ENCODE measurements at regions not wholly inside any gene's neighbourhood (a gene's known extent, or its start where the extent isn't known, plus 50 kb on each side); places are given as distances from the start of the nearest gene placed in this dataset.

DNA sequence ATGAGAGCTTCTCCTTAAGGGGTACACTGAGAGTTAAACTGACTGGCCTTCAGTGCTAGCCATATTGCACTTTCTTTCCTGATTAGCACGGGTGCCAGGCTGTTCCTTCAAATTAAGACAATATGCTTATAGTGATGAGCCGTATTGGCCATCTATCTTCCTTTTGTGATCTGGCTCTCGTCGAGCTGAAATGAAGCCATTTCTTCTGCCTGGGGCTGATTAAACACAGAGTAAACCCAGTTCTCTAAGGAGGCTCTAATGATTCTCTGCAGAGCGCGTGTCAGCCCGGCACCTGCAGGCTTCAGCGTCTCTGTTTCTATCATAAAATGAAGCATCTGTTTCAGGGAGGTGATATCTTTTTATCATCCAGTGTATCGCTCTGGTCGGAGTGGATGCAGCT, 107.5 kb upstream of the NR2F2 start:
- TF ChIP-seq CTCF (IDR thresholded peaks at IDR 0.05; ENCODE audit: low read depth, low read length, poor library complexity, severe bottlenecking) (no peak), EZH2phosphoT487 (IDR thresholded peaks at IDR 0.05; ENCODE audit: borderline replicate concordance, low read length) (no peak)

Measured in DOHH2 (cell line).